CD4-positive, alpha-beta T cell (primary cell): ENCODE measurements at regions not wholly inside any gene's neighbourhood (a gene's known extent, or its start where the extent isn't known, plus 50 kb on each side); places are given as distances from the start of the nearest gene placed in this dataset.

ENCODE experiments used
- ATAC-seq: fragments of 200-7000 bp; cut with Tn5 transposase; one replicate; pipeline ENCODE4 v1.10.0; 2022; ENCODE audit warnings: mild to moderate bottlenecking; ENCODE audit not compliant: poor library complexity
- CTCF ChIA-PET: fragments of 350-600 bp; sonication (Branson Sonifier 250); formaldehyde crosslinking; loops from one replicate; lab custom pipeline; 2021; ENCODE audit warnings: antibody characterized with exemption, inconsistent platforms; lab: Charles Lee
- POLR2A ChIA-PET: fragments of 350-600 bp; sonication (Branson Sonifier 250); formaldehyde crosslinking; loops from one replicate; lab custom pipeline; 2021; ENCODE audit warnings: antibody characterized with exemption, inconsistent platforms; lab: Charles Lee
- DNase-seq, 14 experiments: peaks; one replicate each; pipeline ENCODE4 v3.0.0-alpha.2; 2013 to 2020; ENCODE audit warnings: mixed read lengths in 2 of 14
- H3K27ac ChIP-seq, 2 donors: one replicate each; pipeline versions ENCODE4 v1.5.1 to v1.7.0; 2013; ENCODE audit warnings: low read length in 2 of 2, low read depth in 1 of 2, mild to moderate bottlenecking in 1 of 2
- H3K27me3 ChIP-seq, 2 experiments: 1 replicate in 1 of 2; 2 replicates in 1 of 2; pipeline versions ENCODE4 v1.6.1 to v1.7.0; 2013; ENCODE audit warnings: low read length in 2 of 2, control low read depth in 1 of 2, mild to moderate bottlenecking in 1 of 2, moderate library complexity in 1 of 2; ENCODE audit not compliant: insufficient read depth in 2 of 2, control insufficient read depth in 1 of 2
- H3K36me3 ChIP-seq: one replicate; pipeline ENCODE4 v1.6.1; 2013; ENCODE audit warnings: low read length, control low read depth; ENCODE audit not compliant: insufficient read depth
- H3K4me1 ChIP-seq: one replicate; pipeline ENCODE4 v1.6.1; 2013; ENCODE audit warnings: low read length, control low read depth; ENCODE audit not compliant: insufficient read depth
- H3K4me3 ChIP-seq: one replicate; pipeline ENCODE4 v1.5.1; 2013; ENCODE audit warnings: mild to moderate bottlenecking, low read length, moderate library complexity
- H3K9me3 ChIP-seq, 2 experiments: 1 replicate in 1 of 2; 2 replicates in 1 of 2; pipeline versions ENCODE4 v1.6.1 to v1.7.0; 2013; ENCODE audit warnings: low read length in 2 of 2, mild to moderate bottlenecking in 2 of 2, control low read depth in 1 of 2, moderate library complexity in 1 of 2; ENCODE audit not compliant: control insufficient read depth in 1 of 2, insufficient read depth in 1 of 2
- H3K27ac Mint-ChIP-seq: one replicate; pipeline ENCODE4 v1.8.0; 2020; ENCODE audit warnings: mixed read lengths
- H3K27me3 Mint-ChIP-seq: one replicate; pipeline ENCODE4 v1.8.0; 2021; ENCODE audit warnings: mixed read lengths
- H3K36me3 Mint-ChIP-seq: one replicate; pipeline ENCODE4 v1.8.0; 2021; ENCODE audit warnings: low read depth, mixed read lengths
- H3K4me1 Mint-ChIP-seq: one replicate; pipeline ENCODE4 v1.8.0; 2021; ENCODE audit warnings: low read depth, mixed read lengths
- H3K4me3 Mint-ChIP-seq: one replicate; pipeline ENCODE4 v1.8.0; 2020; ENCODE audit warnings: mild to moderate bottlenecking, mixed read lengths
- H3K9me3 Mint-ChIP-seq: one replicate; pipeline ENCODE4 v1.8.0; 2020; ENCODE audit warnings: mixed read lengths
- CTCF ChIP-seq: fragments of 200-600 bp; IDR thresholded peaks from one replicate; pipeline ENCODE4 v1.8.0; 2022; ENCODE audit warnings: antibody characterized with exemption, mild to moderate bottlenecking
- intact Hi-C, 2 experiments: fragments of 100-400 bp; cut with DNase I in 1 of 2; cut with micrococcal nuclease in 1 of 2; formaldehyde crosslinking; loops; one replicate each; pipeline versions ENCODE4 v1.15.1 to v1.9.0; 2023 to 2025; cut with DNase I, micrococcal nuclease

GRCh38 chr7:12093365-12093764 lies 117.7 kb upstream of the TMEM106B start:
- Histone ChIP-seq H3K9me3 (no peaks in the 10 kb centered on the region), H3K27ac (no peak overlapping the region), H3K36me3 (no peaks in the 10 kb centered on the region), H3K4me3 (no peak overlapping the region), H3K4me1 (no peaks in the 10 kb centered on the region), H3K27me3 (no peaks in the 10 kb centered on the region)
- POLR2A ChIA-PET, result no interaction called here
- Mint-ChIP-seq H3K27ac (no peak overlapping the region), H3K4me1 (no peaks in the 10 kb centered on the region), H3K4me3 (no peak overlapping the region), H3K36me3 (no peaks in the 10 kb centered on the region), H3K9me3 (no peaks in the 10 kb centered on the region), H3K27me3 (no peaks in the 10 kb centered on the region)
- DNase-seq, result no peak
- no peak for ATAC-seq
- intact Hi-C loops, result no loop called here
- no peak for TF ChIP-seq CTCF
- CTCF ChIA-PET, result no interaction called here

- H3K27me3 ChIP-seq, result no peaks in the 10 kb centered on the region
- no peak for ATAC-seq
- no peaks in the 10 kb centered on the region for H3K9me3 Mint-ChIP-seq
- H3K36me3 ChIP-seq, result no peaks in the 10 kb centered on the region
- H3K27ac Mint-ChIP-seq, result no peak overlapping the region
- H3K36me3 Mint-ChIP-seq, result no peaks in the 10 kb centered on the region
- TF ChIP-seq CTCF, result no peak
- POLR2A ChIA-PET, result no interaction called here
- H3K27ac ChIP-seq, result no peak overlapping the region
- H3K4me1 Mint-ChIP-seq, result no peaks in the 10 kb centered on the region
- H3K4me1 ChIP-seq, result no peaks in the 10 kb centered on the region
- CTCF ChIA-PET, result no interaction called here
- H3K27me3 Mint-ChIP-seq, result no peaks in the 10 kb centered on the region
- DNase-seq, result no peak
- intact Hi-C loops, result no loop called here
- no peaks in the 10 kb centered on the region for H3K9me3 ChIP-seq
- no peak overlapping the region for H3K4me3 Mint-ChIP-seq
- no peak overlapping the region for H3K4me3 ChIP-seq
Measured at GRCh38 chr7:12094365-12094921, 116.7 kb upstream of the TMEM106B start.

- H3K27ac Mint-ChIP-seq, result no peak overlapping the region
- POLR2A ChIA-PET, result no interaction called here
- Histone ChIP-seq H3K4me3 (no peak overlapping the region), H3K36me3 (no peaks in the 10 kb centered on the region), H3K4me1 (no peaks in the 10 kb centered on the region), H3K9me3 (no peaks in the 10 kb centered on the region), H3K27ac (no peak overlapping the region), H3K27me3 (no peaks in the 10 kb centered on the region)
- H3K27me3 Mint-ChIP-seq, result peaks cover 5% of the 10 kb centered on the region
- H3K4me3 Mint-ChIP-seq, result no peak overlapping the region
- intact Hi-C loops, result no loop called here
- CTCF ChIA-PET, result no interaction called here
- no peak for TF ChIP-seq CTCF
- no peak for DNase-seq
- H3K9me3 Mint-ChIP-seq, result peaks cover 4% of the 10 kb centered on the region
- ATAC-seq, result no peak
- no peaks in the 10 kb centered on the region for H3K4me1 Mint-ChIP-seq
- H3K36me3 Mint-ChIP-seq, result no peaks in the 10 kb centered on the region
Measured at GRCh38 chr7:12102126-12102525, 109.0 kb upstream of the TMEM106B start.
